GM23338 (cell line): ENCODE measurements at regions not wholly inside any gene's neighbourhood (a gene's known extent, or its start where the extent isn't known, plus 50 kb on each side); places are given as distances from the start of the nearest gene placed in this dataset.

Source experiments
- ATAC-seq: fragments of 200-7000 bp; cut with Tn5 transposase; 3 replicates; pipeline ENCODE4 v1.9.1; 2020
- DNase-seq: peaks from one replicate; pipeline ENCODE4 v3.0.0-alpha.2; 2015; ENCODE audit warnings: low spot score
- H2AFZ ChIP-seq: fragments of 200-600 bp; sonication (generic); 2 replicates; pipeline ENCODE4 v1.8.0; 2016; ENCODE audit warnings: antibody characterized with exemption, mild to moderate bottlenecking, moderate library complexity
- H3F3A ChIP-seq: fragments of 200-600 bp; sonication (generic); replicated peaks from 2 replicates; pipeline ENCODE4 v1.8.0; 2017; ENCODE audit warnings: antibody characterized with exemption, mixed run types, low read depth
- H3K27ac ChIP-seq: fragments of 200-600 bp; sonication (generic); 2 replicates; pipeline ENCODE4 v1.6.1; 2016; ENCODE audit warnings: low read depth
- H3K27me3 ChIP-seq: fragments of 200-600 bp; sonication (generic); 2 replicates; pipeline ENCODE4 v1.8.0; 2016; ENCODE audit warnings: mild to moderate bottlenecking, mixed run types, moderate library complexity; ENCODE audit not compliant: insufficient read depth
- H3K36me3 ChIP-seq: fragments of 200-600 bp; sonication (generic); 2 replicates; pipeline ENCODE4 v1.8.0; 2016; ENCODE audit warnings: mild to moderate bottlenecking; ENCODE audit not compliant: insufficient read depth
- H3K4me1 ChIP-seq: fragments of 200-600 bp; sonication (generic); 2 replicates; pipeline ENCODE4 v1.8.0; 2016; ENCODE audit warnings: mild to moderate bottlenecking, moderate library complexity; ENCODE audit not compliant: insufficient read depth
- H3K4me2 ChIP-seq: fragments of 200-600 bp; sonication (generic); 2 replicates; pipeline ENCODE4 v1.7.1; 2017; ENCODE audit warnings: mixed run types
- H3K4me3 ChIP-seq: fragments of 200-600 bp; sonication (generic); 2 replicates; pipeline ENCODE4 v1.6.1; 2016; ENCODE audit warnings: mixed run types
- H3K79me2 ChIP-seq: fragments of 200-600 bp; sonication (generic); replicated peaks from 2 replicates; pipeline ENCODE4 v1.8.0; 2017; ENCODE audit warnings: mild to moderate bottlenecking; ENCODE audit not compliant: insufficient read depth
- H3K9me2 ChIP-seq: fragments of 200-600 bp; sonication (generic); 2 replicates; pipeline ENCODE4 v1.8.0; 2017; ENCODE audit not compliant: insufficient read depth
- H4K20me1 ChIP-seq: fragments of 200-600 bp; sonication (generic); replicated peaks from 2 replicates; pipeline ENCODE4 v1.8.0; 2017; ENCODE audit warnings: mild to moderate bottlenecking; ENCODE audit not compliant: insufficient read depth
- H3K27ac Mint-ChIP-seq: 2 replicates; pipeline ENCODE4 v1.8.0; 2020; ENCODE audit warnings: inconsistent platforms, mild to moderate bottlenecking, moderate library complexity, mixed read lengths
- H3K27me3 Mint-ChIP-seq: 3 replicates; pipeline ENCODE4 v1.8.0; 2022; ENCODE audit warnings: low read depth, mild to moderate bottlenecking, moderate library complexity, mixed read lengths, inconsistent platforms; ENCODE audit not compliant: insufficient read depth, poor library complexity
- H3K36me3 Mint-ChIP-seq: 3 replicates; pipeline ENCODE4 v1.8.0; 2021; ENCODE audit warnings: low read depth, mild to moderate bottlenecking, inconsistent platforms, moderate library complexity, mixed read lengths
- H3K4me1 Mint-ChIP-seq: 3 replicates; pipeline ENCODE4 v1.8.0; 2020; ENCODE audit warnings: mild to moderate bottlenecking, inconsistent platforms, mixed read lengths
- H3K4me3 Mint-ChIP-seq: 3 replicates; pipeline ENCODE4 v1.8.0; 2021; ENCODE audit warnings: moderate library complexity, mild to moderate bottlenecking, inconsistent platforms, mixed read lengths
- H3K9me3 Mint-ChIP-seq: 3 replicates; pipeline ENCODE4 v1.8.0; 2020; ENCODE audit warnings: moderate library complexity, mild to moderate bottlenecking, inconsistent platforms, mixed read lengths
- EZH2 ChIP-seq: fragments of 200-600 bp; sonication (generic); IDR thresholded peaks from one replicate; pipeline ENCODE4 v1.8.0; 2017; ENCODE audit warnings: antibody characterized with exemption, mild to moderate bottlenecking, low read depth; ENCODE audit not compliant: unreplicated experiment
- EZH2phosphoT487 ChIP-seq: fragments of 200-600 bp; sonication (generic); IDR thresholded peaks from one replicate; pipeline ENCODE4 v1.8.1; 2018; ENCODE audit warnings: antibody characterized with exemption; ENCODE audit not compliant: unreplicated experiment
- JUNB ChIP-seq: IDR thresholded peaks from one replicate; pipeline ENCODE4 v1.6.1; 2016; ENCODE audit warnings: antibody characterized with exemption; ENCODE audit not compliant: unreplicated experiment
- POLR2AphosphoS5 ChIP-seq: IDR thresholded peaks from 2 replicates; pipeline ENCODE4 v1.6.1; 2016; ENCODE audit warnings: antibody characterized with exemption, low read depth
- STAT1 ChIP-seq: IDR thresholded peaks from one replicate; pipeline ENCODE4 v1.6.1; 2016; ENCODE audit warnings: antibody characterized with exemption; ENCODE audit not compliant: unreplicated experiment
- ZNF114 ChIP-seq: fragments of 250-450 bp; sonication (Bioruptor Pico); IDR thresholded peaks from 2 replicates; pipeline ENCODE4 v1.5.0; 2020; ENCODE audit warnings: mild to moderate bottlenecking, moderate library complexity
- TF ChIP-seq, protein P1 (sequence below): IDR thresholded peaks from one replicate; pipeline ENCODE4 v1.6.1; 2018; ENCODE audit warnings: antibody characterized with exemption; ENCODE audit not compliant: unreplicated experiment
- TF ChIP-seq, protein P2 (sequence below): IDR thresholded peaks from 2 replicates; pipeline ENCODE4 v1.6.1; 2016; ENCODE audit warnings: antibody characterized with exemption
- TF ChIP-seq, protein P3 (sequence below), 2 experiments: fragments of 200-600 bp in 1 of 2; sonication (generic) in 1 of 2; conservative IDR thresholded peaks; 2 replicates each; pipeline versions ENCODE4 v1.5.1 to v1.6.1; 2016 to 2017; ENCODE audit warnings: antibody characterized with exemption in 2 of 2, low read depth in 2 of 2, mild to moderate bottlenecking in 2 of 2, moderate library complexity in 1 of 2
- TF ChIP-seq, protein P4 (sequence below): fragments of 250-450 bp; sonication (Bioruptor Pico); IDR thresholded peaks from 2 replicates; pipeline ENCODE4 v1.5.0; 2020; ENCODE audit warnings: mild to moderate bottlenecking, moderate library complexity

DNA sequence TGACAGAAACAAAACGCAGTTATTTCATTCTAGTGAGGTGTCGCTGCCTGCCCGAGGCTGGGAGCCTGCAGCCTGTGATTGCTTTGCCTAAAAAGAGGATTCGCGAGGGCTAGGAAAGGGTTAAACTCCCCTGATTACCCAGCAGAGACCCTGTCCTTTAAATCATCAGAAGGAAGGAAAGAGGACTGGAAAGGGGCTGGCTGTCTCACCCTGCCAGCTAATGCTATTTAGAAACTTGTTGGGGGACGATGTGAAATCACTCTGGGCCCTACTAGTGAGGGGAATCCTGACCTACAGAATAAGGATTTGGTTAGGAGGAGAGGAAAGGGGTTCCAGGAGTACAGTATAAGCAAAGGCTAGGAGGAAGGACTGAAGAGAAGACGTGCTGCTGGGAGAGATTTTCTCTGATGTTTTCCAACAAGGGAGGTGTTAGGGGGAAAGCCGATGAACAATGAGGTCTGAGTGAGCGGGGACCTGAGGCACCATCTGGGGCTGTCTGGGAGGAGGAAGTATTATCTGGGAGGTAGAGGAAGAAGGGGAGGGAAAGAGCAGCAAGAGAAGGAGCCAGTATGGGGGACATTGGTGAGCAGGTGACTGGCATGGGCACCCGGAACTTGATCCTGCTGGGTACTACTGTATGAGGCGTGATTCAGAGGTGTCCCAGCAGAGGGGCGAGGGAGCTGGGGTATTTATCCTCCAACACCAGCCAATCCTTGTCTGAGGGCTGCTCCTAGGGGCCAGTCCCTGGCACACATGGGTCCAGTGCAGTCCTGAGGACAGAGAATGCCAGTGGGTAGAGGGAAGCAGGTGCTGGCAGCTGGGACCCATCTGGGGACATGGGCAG lies 55.7 kb upstream of the PTPRS start (continued):
- TF ChIP-seq, protein P1, sequence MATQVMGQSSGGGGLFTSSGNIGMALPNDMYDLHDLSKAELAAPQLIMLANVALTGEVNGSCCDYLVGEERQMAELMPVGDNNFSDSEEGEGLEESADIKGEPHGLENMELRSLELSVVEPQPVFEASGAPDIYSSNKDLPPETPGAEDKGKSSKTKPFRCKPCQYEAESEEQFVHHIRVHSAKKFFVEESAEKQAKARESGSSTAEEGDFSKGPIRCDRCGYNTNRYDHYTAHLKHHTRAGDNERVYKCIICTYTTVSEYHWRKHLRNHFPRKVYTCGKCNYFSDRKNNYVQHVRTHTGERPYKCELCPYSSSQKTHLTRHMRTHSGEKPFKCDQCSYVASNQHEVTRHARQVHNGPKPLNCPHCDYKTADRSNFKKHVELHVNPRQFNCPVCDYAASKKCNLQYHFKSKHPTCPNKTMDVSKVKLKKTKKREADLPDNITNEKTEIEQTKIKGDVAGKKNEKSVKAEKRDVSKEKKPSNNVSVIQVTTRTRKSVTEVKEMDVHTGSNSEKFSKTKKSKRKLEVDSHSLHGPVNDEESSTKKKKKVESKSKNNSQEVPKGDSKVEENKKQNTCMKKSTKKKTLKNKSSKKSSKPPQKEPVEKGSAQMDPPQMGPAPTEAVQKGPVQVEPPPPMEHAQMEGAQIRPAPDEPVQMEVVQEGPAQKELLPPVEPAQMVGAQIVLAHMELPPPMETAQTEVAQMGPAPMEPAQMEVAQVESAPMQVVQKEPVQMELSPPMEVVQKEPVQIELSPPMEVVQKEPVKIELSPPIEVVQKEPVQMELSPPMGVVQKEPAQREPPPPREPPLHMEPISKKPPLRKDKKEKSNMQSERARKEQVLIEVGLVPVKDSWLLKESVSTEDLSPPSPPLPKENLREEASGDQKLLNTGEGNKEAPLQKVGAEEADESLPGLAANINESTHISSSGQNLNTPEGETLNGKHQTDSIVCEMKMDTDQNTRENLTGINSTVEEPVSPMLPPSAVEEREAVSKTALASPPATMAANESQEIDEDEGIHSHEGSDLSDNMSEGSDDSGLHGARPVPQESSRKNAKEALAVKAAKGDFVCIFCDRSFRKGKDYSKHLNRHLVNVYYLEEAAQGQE, result no peak
- TF ChIP-seq, protein P2, sequence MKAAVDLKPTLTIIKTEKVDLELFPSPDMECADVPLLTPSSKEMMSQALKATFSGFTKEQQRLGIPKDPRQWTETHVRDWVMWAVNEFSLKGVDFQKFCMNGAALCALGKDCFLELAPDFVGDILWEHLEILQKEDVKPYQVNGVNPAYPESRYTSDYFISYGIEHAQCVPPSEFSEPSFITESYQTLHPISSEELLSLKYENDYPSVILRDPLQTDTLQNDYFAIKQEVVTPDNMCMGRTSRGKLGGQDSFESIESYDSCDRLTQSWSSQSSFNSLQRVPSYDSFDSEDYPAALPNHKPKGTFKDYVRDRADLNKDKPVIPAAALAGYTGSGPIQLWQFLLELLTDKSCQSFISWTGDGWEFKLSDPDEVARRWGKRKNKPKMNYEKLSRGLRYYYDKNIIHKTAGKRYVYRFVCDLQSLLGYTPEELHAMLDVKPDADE, result no peak
- TF ChIP-seq EZH2 (no peak), ZNF114 (CRISPR knock-in tag) (no peak), STAT1 (no peak), JUNB (no peak), EZH2phosphoT487 (no peak), POLR2AphosphoS5 (no peak)
- TF ChIP-seq, protein P3, sequence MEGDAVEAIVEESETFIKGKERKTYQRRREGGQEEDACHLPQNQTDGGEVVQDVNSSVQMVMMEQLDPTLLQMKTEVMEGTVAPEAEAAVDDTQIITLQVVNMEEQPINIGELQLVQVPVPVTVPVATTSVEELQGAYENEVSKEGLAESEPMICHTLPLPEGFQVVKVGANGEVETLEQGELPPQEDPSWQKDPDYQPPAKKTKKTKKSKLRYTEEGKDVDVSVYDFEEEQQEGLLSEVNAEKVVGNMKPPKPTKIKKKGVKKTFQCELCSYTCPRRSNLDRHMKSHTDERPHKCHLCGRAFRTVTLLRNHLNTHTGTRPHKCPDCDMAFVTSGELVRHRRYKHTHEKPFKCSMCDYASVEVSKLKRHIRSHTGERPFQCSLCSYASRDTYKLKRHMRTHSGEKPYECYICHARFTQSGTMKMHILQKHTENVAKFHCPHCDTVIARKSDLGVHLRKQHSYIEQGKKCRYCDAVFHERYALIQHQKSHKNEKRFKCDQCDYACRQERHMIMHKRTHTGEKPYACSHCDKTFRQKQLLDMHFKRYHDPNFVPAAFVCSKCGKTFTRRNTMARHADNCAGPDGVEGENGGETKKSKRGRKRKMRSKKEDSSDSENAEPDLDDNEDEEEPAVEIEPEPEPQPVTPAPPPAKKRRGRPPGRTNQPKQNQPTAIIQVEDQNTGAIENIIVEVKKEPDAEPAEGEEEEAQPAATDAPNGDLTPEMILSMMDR (conservative IDR thresholded peaks at IDR 0.05; ENCODE audit: low read depth in 2 of 2), result no peak

DNA sequence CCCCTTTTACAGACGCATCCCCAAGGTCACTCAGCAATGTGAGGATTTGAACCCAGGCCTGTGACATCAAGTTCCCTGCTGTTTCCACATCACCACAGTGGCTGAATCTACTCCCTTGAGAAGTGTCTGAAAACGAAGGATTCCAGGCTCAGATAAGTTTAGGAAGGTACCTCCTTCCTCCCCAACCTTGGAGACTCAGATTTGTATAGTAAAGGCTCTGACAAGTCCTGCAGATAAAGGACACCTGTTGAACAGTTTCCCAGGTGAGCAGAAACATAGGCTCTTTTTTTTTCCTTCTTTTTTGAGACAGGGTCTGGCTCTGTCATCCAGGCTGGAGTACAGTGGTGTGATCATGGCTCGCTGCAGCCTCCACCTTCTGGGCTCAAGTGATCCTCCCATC lies 56.4 kb upstream of the PTPRS start:
- Histone ChIP-seq H3K4me3 (no peak overlapping the region), H3K36me3 (no peaks in the 10 kb centered on the region), H2AFZ (no peak overlapping the region), H3K27me3 (no peaks in the 10 kb centered on the region), H3K9me2 (no peaks in the 10 kb centered on the region), H3K4me1 (peaks cover 19% of the 10 kb centered on the region), H3K79me2 (no peaks in the 10 kb centered on the region), H4K20me1 (no peaks in the 10 kb centered on the region), H3F3A (no peaks in the 10 kb centered on the region; the same call in 1 of the 2 replicates), H3K4me2 (no peak overlapping the region), H3K27ac (no peak overlapping the region)
- no peak overlapping the region for H3K4me3 Mint-ChIP-seq
- DNase-seq (no peak), ATAC-seq (no peak)
- peaks cover 13% of the 10 kb centered on the region for H3K27me3 Mint-ChIP-seq
- no peaks in the 10 kb centered on the region for H3K36me3 Mint-ChIP-seq
- H3K4me1 Mint-ChIP-seq, result peaks cover 38% of the 10 kb centered on the region
- H3K9me3 Mint-ChIP-seq, result no peaks in the 10 kb centered on the region; the same call in 2 of the 3 replicates
- H3K27ac Mint-ChIP-seq, result no peak overlapping the region
- TF ChIP-seq EZH2phosphoT487 (no peak), ZNF114 (CRISPR knock-in tag) (no peak)
- TF ChIP-seq, protein P4, sequence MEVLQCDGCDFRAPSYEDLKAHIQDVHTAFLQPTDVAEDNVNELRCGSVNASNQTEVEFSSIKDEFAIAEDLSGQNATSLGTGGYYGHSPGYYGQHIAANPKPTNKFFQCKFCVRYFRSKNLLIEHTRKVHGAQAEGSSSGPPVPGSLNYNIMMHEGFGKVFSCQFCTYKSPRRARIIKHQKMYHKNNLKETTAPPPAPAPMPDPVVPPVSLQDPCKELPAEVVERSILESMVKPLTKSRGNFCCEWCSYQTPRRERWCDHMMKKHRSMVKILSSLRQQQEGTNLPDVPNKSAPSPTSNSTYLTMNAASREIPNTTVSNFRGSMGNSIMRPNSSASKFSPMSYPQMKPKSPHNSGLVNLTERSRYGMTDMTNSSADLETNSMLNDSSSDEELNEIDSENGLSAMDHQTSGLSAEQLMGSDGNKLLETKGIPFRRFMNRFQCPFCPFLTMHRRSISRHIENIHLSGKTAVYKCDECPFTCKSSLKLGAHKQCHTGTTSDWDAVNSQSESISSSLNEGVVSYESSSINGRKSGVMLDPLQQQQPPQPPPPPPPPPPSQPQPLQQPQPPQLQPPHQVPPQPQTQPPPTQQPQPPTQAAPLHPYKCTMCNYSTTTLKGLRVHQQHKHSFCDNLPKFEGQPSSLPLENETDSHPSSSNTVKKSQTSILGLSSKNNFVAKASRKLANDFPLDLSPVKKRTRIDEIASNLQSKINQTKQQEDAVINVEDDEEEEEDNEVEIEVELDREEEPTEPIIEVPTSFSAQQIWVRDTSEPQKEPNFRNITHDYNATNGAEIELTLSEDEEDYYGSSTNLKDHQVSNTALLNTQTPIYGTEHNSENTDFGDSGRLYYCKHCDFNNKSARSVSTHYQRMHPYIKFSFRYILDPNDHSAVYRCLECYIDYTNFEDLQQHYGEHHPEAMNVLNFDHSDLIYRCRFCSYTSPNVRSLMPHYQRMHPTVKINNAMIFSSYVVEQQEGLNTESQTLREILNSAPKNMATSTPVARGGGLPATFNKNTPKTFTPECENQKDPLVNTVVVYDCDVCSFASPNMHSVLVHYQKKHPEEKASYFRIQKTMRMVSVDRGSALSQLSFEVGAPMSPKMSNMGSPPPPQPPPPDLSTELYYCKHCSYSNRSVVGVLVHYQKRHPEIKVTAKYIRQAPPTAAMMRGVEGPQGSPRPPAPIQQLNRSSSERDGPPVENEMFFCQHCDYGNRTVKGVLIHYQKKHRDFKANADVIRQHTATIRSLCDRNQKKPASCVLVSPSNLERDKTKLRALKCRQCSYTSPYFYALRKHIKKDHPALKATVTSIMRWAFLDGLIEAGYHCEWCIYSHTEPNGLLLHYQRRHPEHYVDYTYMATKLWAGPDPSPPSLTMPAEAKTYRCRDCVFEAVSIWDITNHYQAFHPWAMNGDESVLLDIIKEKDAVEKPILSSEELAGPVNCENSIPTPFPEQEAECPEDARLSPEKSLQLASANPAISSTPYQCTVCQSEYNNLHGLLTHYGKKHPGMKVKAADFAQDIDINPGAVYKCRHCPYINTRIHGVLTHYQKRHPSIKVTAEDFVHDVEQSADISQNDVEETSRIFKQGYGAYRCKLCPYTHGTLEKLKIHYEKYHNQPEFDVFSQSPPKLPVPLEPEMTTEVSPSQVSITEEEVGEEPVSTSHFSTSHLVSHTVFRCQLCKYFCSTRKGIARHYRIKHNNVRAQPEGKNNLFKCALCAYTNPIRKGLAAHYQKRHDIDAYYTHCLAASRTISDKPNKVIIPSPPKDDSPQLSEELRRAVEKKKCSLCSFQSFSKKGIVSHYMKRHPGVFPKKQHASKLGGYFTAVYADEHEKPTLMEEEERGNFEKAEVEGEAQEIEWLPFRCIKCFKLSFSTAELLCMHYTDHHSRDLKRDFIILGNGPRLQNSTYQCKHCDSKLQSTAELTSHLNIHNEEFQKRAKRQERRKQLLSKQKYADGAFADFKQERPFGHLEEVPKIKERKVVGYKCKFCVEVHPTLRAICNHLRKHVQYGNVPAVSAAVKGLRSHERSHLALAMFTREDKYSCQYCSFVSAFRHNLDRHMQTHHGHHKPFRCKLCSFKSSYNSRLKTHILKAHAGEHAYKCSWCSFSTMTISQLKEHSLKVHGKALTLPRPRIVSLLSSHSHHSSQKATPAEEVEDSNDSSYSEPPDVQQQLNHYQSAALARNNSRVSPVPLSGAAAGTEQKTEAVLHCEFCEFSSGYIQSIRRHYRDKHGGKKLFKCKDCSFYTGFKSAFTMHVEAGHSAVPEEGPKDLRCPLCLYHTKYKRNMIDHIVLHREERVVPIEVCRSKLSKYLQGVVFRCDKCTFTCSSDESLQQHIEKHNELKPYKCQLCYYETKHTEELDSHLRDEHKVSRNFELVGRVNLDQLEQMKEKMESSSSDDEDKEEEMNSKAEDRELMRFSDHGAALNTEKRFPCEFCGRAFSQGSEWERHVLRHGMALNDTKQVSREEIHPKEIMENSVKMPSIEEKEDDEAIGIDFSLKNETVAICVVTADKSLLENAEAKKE (CRISPR knock-in tag), result no peak
